ENCODE measurements at regions not wholly inside any gene's neighbourhood (a gene's known extent, or its start where the extent isn't known, plus 50 kb on each side); places are given as distances from the start of the nearest gene placed in this dataset.

DNA sequence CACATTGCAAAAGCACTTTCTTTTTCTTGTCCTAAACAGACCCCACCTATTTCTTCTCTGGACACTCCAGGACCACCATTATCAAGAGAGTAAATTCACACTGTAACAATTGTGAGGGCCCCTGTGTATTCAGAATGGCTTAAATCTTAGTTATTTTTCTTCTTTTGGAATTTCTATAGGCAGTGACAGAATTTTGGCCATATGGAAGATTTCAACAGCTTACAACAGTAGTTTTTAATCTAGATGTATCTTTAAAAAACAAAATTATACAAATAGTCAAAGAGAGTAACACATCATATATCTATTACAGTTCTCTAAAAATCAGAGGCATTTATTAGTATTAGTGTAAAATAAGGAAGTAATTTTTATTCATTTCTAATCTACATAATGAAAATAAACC lies 482.1 kb downstream of the LIG4 start:
- ATAC-seq = no peak
- TF ChIP-seq GLIS3 (CRISPR knock-in tag; IDR thresholded peaks at IDR 0.05) (no peak), ZC3H10 (CRISPR knock-in tag; IDR thresholded peaks at IDR 0.05) (no peak), ZNF70 (CRISPR knock-in tag; IDR thresholded peaks at IDR 0.05) (no peak), ESRRG (CRISPR knock-in tag; IDR thresholded peaks at IDR 0.05) (no peak), TSHZ2 (CRISPR knock-in tag; IDR thresholded peaks at IDR 0.05) (no peak), ZFP30 (CRISPR knock-in tag; IDR thresholded peaks at IDR 0.05) (no peak), TCF4 (CRISPR knock-in tag; IDR thresholded peaks at IDR 0.05; ENCODE audit: borderline replicate concordance) (no peak), SNAI2 (CRISPR knock-in tag; IDR thresholded peaks at IDR 0.05) (no peak), OSR1 (CRISPR knock-in tag; IDR thresholded peaks at IDR 0.05) (no peak), ZNF8 (CRISPR knock-in tag; IDR thresholded peaks at IDR 0.05) (no peak), PATZ1 (CRISPR knock-in tag; IDR thresholded peaks at IDR 0.05; ENCODE audit: borderline replicate concordance) (no peak), RARB (CRISPR knock-in tag; IDR thresholded peaks at IDR 0.05) (no peak), PPARA (CRISPR knock-in tag; IDR thresholded peaks at IDR 0.05; ENCODE audit: borderline replicate concordance) (no peak), CSDC2 (CRISPR knock-in tag; IDR thresholded peaks at IDR 0.05) (no peak), CSRNP3 (CRISPR knock-in tag; IDR thresholded peaks at IDR 0.05) (no peak), TOX (CRISPR knock-in tag; IDR thresholded peaks at IDR 0.05; ENCODE audit: borderline replicate concordance) (no peak), ISL1 (CRISPR knock-in tag; IDR thresholded peaks at IDR 0.05) (no peak), ARNTL (CRISPR knock-in tag; IDR thresholded peaks at IDR 0.05; ENCODE audit: borderline replicate concordance, low read depth) (no peak), CREB5 (CRISPR knock-in tag; IDR thresholded peaks at IDR 0.05; ENCODE audit: low read depth) (no peak)

GRCh38 chr13:107730813-107731212 lies 484.5 kb downstream of the LIG4 start:
- ATAC-seq = peak; percentile 57
- TF ChIP-seq ZC3H10 (CRISPR knock-in tag; IDR thresholded peaks at IDR 0.05) (no peak), ARNTL (CRISPR knock-in tag; IDR thresholded peaks at IDR 0.05; ENCODE audit: borderline replicate concordance, low read depth) (no peak), ZNF8 (CRISPR knock-in tag; IDR thresholded peaks at IDR 0.05) (no peak), ZFP30 (CRISPR knock-in tag; IDR thresholded peaks at IDR 0.05) (no peak), ZNF565 (CRISPR knock-in tag; conservative IDR thresholded peaks at IDR 0.05; ENCODE audit: low read depth) (no peak), PATZ1 (CRISPR knock-in tag; IDR thresholded peaks at IDR 0.05; ENCODE audit: borderline replicate concordance) (no peak), SNAI2 (CRISPR knock-in tag; IDR thresholded peaks at IDR 0.05) (no peak), TSHZ2 (CRISPR knock-in tag; IDR thresholded peaks at IDR 0.05) (no peak), ESRRG (CRISPR knock-in tag; IDR thresholded peaks at IDR 0.05) (no peak), POU6F1 (CRISPR knock-in tag; IDR thresholded peaks at IDR 0.05; ENCODE audit: borderline replicate concordance, low read depth) (no peak), OSR1 (CRISPR knock-in tag; IDR thresholded peaks at IDR 0.05) (no peak), ISL1 (CRISPR knock-in tag; IDR thresholded peaks at IDR 0.05) (no peak), GLIS3 (CRISPR knock-in tag; IDR thresholded peaks at IDR 0.05) (no peak), TCF4 (CRISPR knock-in tag; IDR thresholded peaks at IDR 0.05; ENCODE audit: borderline replicate concordance) (no peak), BACH2 (CRISPR knock-in tag; IDR thresholded peaks at IDR 0.05; ENCODE audit: borderline replicate concordance) (no peak), CSDC2 (CRISPR knock-in tag; IDR thresholded peaks at IDR 0.05) (no peak), RARB (CRISPR knock-in tag; IDR thresholded peaks at IDR 0.05) (no peak), ZFP3 (CRISPR knock-in tag; IDR thresholded peaks at IDR 0.05) (no peak)
